Left forelimb (tissue), 1 donor: ENCODE measurements at regions not wholly inside any gene's neighbourhood (a gene's known extent, or its start where the extent isn't known, plus 50 kb on each side); places are given as distances from the start of the nearest gene placed in this dataset.
"Not testable (repeated sequence)": the region's sequence is repeated elsewhere in the genome, so short reads cannot be mapped to it uniquely, and the experiment has no call there.

Source experiments
- DNase-seq: peaks from one replicate; pipeline ENCODE4 v3.0.0-alpha.2; 2018; ENCODE audit warnings: low spot score

DNA sequence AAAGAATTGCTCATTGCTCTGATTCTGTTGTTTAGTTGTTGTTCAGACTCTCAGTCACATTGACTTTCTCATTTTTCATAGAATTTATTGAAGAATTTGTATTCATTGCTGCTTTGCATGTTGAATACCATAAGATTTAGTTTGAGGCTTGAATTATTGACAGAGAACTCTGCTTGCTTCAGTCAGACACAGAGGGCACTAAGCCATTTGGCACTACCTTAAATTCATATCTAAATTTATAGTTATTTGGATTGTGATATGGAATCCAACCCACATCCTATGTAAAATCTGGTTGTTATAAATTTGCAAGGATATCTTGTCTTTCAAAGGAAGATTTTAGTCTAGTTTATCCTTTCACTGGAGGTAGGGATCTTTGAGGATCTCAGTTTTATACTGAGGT lies 1748.6 kb downstream of the BRINP3 start:
- DNase-seq, result no peak

GRCh38 chr1:188735567-188735966 lies 1742.1 kb downstream of the BRINP3 start:
- DNase-seq, result no peak

- DNase-seq, result not testable (repeated sequence)
Measured at GRCh38 chr1:188749275-188749674, 1728.4 kb downstream of the BRINP3 start.

DNA sequence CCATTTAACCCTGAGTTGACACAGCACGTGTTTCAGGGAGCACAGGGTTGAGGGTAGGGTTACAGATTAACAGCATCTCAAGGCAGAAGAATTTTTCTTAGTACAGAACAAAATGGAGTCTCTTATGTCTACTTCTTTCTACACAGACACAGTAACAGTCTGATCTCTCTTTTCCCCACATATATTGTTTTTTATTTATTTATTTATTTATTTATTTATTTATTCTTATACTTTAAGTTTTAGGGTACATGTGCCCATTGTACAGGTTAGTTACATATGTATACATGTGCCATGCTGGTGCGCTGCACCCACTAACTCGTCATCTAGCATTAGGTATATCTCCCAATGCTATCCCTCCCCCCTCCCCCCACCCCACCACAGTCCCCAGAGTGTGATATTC lies 1725.6 kb downstream of the BRINP3 start:
- not testable (repeated sequence) for DNase-seq

- not testable (repeated sequence) for DNase-seq
Measured at GRCh38 chr1:188757747-188758146, 1719.9 kb downstream of the BRINP3 start.

DNA sequence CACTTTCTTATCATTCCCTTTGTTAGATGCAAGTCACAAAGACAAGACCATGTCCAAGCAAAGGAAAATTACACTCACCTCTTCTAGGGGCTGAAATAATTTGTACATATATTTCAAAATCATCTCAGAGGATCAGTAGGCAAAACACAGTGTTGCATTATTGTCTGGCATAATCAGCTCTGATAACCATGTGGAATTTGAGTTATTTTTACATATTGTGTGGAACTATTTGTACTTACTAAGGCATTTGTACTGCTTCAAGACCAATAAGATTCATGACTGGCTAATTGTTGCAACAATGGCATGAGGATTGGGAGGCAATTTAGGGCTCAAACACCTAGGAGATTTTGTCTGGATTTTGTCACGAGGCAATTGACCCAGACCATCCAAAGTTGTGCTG lies 1716.4 kb downstream of the BRINP3 start:
- DNase-seq, result no peak

GRCh38 chr1:188762166-188762743 lies 1715.4 kb downstream of the BRINP3 start:
- no peak for DNase-seq

DNA sequence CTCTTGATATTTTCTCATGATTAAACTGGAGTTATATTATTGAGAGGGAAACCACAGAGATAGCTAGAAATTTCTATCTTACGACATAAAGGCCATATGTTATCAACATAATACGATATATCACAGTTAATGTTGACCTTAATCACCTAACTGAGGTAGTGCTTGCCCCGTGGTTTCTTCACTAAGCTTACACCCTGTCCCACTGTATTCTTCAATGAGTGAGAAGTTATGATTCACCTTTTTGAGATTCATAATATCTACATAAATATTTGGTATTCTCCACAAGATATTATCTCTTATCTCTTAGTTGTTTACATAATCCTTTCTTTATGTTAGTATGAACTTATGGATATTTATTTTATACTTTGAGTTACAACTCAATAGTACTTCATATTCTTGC lies 1714.1 kb downstream of the BRINP3 start:
- DNase-seq, result no peak

- no peak for DNase-seq
Measured at GRCh38 chr1:188769181-188769580, 1708.5 kb downstream of the BRINP3 start.

- DNase-seq, result no peak
Measured at GRCh38 chr1:188769936-188770335, 1707.7 kb downstream of the BRINP3 start.

GRCh38 chr1:188778578-188778977 lies 1699.1 kb downstream of the BRINP3 start:
- no peak for DNase-seq

DNA sequence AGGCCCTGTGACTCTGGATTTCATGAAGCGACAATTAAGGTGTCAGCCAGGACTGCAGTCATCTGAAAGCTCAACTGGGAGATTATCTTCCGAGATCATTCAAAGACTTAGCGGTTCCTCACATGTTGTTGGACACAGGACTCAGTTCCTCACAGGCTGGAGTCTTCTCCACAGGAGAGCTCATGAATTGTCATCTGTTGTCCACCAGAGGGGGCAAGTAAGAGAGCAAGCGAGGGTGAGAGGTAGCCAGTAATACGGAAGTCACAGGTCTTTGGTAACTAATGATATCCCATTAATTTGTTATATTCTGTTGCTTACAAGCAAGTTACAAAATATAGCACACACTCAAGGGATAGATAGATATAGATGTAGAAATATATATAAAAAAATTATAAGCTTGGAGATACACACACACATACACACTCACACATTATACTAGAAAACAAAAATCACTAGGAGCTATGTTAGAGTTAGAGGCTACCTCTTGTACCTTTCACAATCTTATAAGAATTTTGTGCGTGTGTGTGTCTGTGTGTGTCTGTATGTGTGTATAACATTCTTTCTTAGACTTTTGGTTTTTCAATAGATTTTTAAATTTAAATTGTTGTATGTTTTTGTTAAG lies 1695.3 kb downstream of the BRINP3 start:
- no peak for DNase-seq

DNA sequence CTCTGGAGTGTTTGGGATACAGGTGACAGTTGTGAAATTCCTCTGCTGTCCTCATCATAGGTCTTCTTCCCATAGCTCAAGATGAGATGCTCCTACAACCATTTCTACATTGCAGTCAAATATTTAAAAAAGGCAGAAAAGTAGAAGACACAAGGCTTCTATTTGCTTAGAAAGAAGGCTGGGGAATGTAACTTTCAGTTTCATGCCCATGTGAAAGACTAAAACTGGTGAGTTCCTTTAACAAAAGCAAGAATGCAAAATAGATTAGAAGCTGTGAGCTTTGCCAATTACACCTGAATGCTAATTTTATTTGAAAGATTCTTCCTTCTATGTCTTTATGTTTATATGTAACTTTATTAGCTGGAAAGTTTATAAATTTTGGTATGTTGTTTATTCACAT lies 1682.7 kb downstream of the BRINP3 start:
- no peak for DNase-seq

DNA sequence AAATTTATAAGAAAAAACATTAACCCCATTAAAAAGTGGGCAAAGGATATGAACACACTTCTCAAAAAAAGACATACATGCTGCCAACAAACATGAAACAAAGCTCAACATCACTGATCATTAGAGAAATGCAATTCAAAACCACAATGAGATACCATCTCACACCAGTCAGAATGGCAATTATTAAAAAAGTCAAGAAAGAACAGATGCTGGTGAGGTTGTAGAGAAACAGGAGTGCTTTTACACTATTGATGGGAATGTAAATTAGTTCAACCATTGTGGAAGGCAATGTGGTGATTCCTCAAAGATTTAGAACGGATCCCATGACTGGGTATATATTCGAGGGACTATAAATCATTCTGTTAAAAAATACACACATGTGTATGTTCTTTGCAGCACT lies 1665.5 kb downstream of the BRINP3 start:
- DNase-seq, result not testable (repeated sequence)

DNA sequence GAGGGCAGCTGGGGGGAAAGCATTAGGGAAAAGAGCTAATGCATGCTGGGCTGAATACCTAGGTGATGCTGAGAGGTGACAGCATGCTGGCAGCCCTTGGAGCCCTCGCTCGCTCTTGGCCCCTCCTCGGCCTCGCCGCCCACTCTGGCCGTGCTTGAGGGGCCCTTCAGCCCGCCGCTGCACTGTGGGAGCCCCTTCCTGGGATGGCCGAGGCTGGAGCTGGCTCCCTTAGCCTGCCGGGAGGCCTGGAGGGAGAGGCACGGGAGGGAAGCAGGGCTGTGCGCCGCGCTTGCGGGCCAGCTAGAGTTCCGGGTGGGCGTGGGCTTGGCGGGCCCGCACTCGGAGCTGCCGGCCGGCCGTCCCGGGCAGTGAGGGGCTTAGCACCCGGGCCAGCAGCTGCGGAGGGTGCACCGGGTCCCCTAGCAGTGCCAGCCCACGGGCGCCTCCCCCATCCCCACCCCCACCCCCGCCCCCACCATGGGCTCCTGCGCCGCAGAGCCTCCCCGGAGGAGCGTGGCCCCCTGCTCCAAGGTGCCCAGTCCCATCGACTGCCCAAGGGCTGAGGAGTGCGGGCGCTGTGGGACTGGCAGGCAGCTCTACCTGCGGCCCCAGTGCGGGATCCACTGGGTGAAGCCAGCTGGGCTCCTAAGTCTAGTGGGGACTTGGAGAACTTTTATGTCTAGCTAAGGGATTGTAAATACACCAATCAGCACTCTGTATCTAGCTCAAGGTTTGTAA lies 1664.7 kb downstream of the BRINP3 start:
- DNase-seq, result not testable (repeated sequence)

- no peak for DNase-seq
Measured at GRCh38 chr1:188817814-188818213, 1659.8 kb downstream of the BRINP3 start.

- DNase-seq, result no peak
Measured at GRCh38 chr1:188822248-188822647, 1655.4 kb downstream of the BRINP3 start.

- no peak for DNase-seq
Measured at GRCh38 chr1:188825471-188825870, 1652.2 kb downstream of the BRINP3 start.

- DNase-seq, result no peak
Measured at GRCh38 chr1:188826800-188827199, 1650.9 kb downstream of the BRINP3 start.

- no peak for DNase-seq
Measured at GRCh38 chr1:188827400-188827799, 1650.3 kb downstream of the BRINP3 start.

DNA sequence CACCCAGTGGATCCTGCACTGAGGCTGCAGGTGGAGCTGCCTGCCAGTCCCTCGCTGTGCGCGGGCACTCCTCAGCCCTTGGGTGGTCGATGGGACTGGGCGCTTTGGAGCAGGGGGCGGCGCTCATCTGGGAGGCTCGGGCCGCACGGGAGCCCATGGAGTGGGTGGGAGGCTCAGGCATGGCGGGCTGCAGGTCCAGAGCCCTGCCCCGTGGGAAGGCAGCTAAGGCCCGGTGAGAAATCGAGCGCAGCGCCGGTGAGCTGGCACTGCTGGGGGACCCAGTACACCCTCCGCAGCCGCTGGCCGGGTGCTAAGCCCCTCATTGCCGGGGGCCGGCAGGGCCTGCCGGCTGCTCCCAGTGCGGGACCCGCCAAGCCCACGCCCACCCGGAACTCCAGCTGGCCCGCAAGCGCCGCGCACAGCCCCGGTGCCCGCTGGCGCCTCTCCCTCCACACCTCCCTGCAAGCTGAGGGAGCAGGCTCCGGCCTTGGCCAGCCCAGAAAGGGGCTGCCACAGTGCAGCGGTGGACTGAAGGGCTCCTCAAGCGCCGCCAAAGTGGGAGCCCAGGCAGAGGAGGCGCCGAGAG lies 1636.5 kb downstream of the BRINP3 start:
- not testable (repeated sequence) for DNase-seq

- no peak for DNase-seq
Measured at GRCh38 chr1:188846468-188846867, 1631.2 kb downstream of the BRINP3 start.

GRCh38 chr1:188857526-188858087 lies 1620.1 kb downstream of the BRINP3 start:
- no peak for DNase-seq
